RCC 7860 (cell line): ENCODE measurements at regions not wholly inside any gene's neighbourhood (a gene's known extent, or its start where the extent isn't known, plus 50 kb on each side); places are given as distances from the start of the nearest gene placed in this dataset.
"Not testable (repeated sequence)": the region's sequence is repeated elsewhere in the genome, so short reads cannot be mapped to it uniquely, and the experiment has no call there.

Experiments used
- DNase-seq: peaks from one replicate; pipeline ENCODE4 v3.0.0-alpha.2; 2015; ENCODE audit warnings: low spot score
- FAIRE-seq: peaks from 2 replicates; lab custom pipeline; 2012; peaks lifted over from hg19 to GRCh38; lab: Jason Lieb, UNC

- DNase-seq = peak; percentile 27
- FAIRE-seq = no peak
These were observed 254.6 kb downstream of the SPRY2 start for GRCh38 chr13:80086304-80086721.

GRCh38 chr13:80083853-80084676 lies 256.9 kb downstream of the SPRY2 start:
- FAIRE-seq (peak; percentile 79), DNase-seq (peak; percentile 36)

- no peak for DNase-seq
- FAIRE-seq = no peak
These were observed 257.7 kb downstream of the SPRY2 start for GRCh38 chr13:80083081-80083852.

- peak; percentile 49 for DNase-seq
- FAIRE-seq = no peak
These were observed 258.4 kb downstream of the SPRY2 start for GRCh38 chr13:80082396-80083080.

- no peak for DNase-seq
- no peak for FAIRE-seq
These were observed 266.1 kb downstream of the SPRY2 start for GRCh38 chr13:80074811-80075210.

- DNase-seq (no peak), FAIRE-seq (no peak)
These were observed 266.7 kb downstream of the SPRY2 start for GRCh38 chr13:80074143-80074752.

- no peak for FAIRE-seq
- DNase-seq = no peak
These were observed 268.7 kb downstream of the SPRY2 start for GRCh38 chr13:80072231-80072630.

- FAIRE-seq (no peak), DNase-seq (no peak)
These were observed 270.8 kb downstream of the SPRY2 start for GRCh38 chr13:80070024-80070703.

GRCh38 chr13:80069374-80069773 lies 271.6 kb downstream of the SPRY2 start:
- FAIRE-seq (no peak), DNase-seq (no peak)

- no peak for FAIRE-seq
- no peak for DNase-seq
These were observed 274.9 kb downstream of the SPRY2 start for GRCh38 chr13:80065996-80066395.

GRCh38 chr13:80062416-80062815 lies 278.5 kb downstream of the SPRY2 start:
- not testable (repeated sequence) for DNase-seq

GRCh38 chr13:80059789-80060188 lies 281.1 kb downstream of the SPRY2 start:
- FAIRE-seq (no peak), DNase-seq (no peak)

More at GRCh38 chr13:80062416-80062815, 278.5 kb downstream of the SPRY2 start:
- FAIRE-seq = not testable (repeated sequence)

GRCh38 chr13:80058626-80059025 lies 282.3 kb downstream of the SPRY2 start:
- no peak for DNase-seq
- FAIRE-seq = no peak

- FAIRE-seq (no peak), DNase-seq (no peak)
These were observed 285.1 kb downstream of the SPRY2 start for GRCh38 chr13:80055847-80056246.

- no peak for FAIRE-seq
- no peak for DNase-seq
These were observed 286.1 kb downstream of the SPRY2 start for GRCh38 chr13:80054806-80055205.

GRCh38 chr13:80052286-80052685 lies 288.6 kb downstream of the SPRY2 start:
- DNase-seq (no peak), FAIRE-seq (no peak)

- no peak for FAIRE-seq
These were observed 290.7 kb downstream of the SPRY2 start for GRCh38 chr13:80050252-80050651.

GRCh38 chr13:80048802-80049201 lies 292.1 kb downstream of the SPRY2 start:
- FAIRE-seq (peak; percentile 95), DNase-seq (peak; percentile 87)

More at GRCh38 chr13:80050252-80050651, 290.7 kb downstream of the SPRY2 start:
- no peak for DNase-seq

GRCh38 chr13:80048030-80048429 lies 292.9 kb downstream of the SPRY2 start:
- DNase-seq (no peak), FAIRE-seq (no peak)

GRCh38 chr13:80047406-80047805 lies 293.5 kb downstream of the SPRY2 start:
- DNase-seq = peak; percentile 12
- FAIRE-seq = no peak
